ENCODE measurements at regions not wholly inside any gene's neighbourhood (a gene's known extent, or its start where the extent isn't known, plus 50 kb on each side); places are given as distances from the start of the nearest gene placed in this dataset.

- Mint-ChIP-seq H3K27ac (ENCODE audit: unreplicated experiment) (no peak overlapping the region), H3K27me3 (ENCODE audit: low read depth) (no peaks in the 10 kb centered on the region), H3K36me3 (ENCODE audit: low read depth) (peaks cover 5% of the 10 kb centered on the region), H3K9me3 (peaks cover 12% of the 10 kb centered on the region), H3K4me3 (no peak overlapping the region), H3K4me1 (no peaks in the 10 kb centered on the region)
- no peak for TF ChIP-seq CTCF (conservative IDR thresholded peaks at IDR 0.05)
- no peak for DNase-seq (ENCODE audit: low read depth, low spot score)
These were observed 963.4 kb upstream of the SEMA6D start for GRCh38 chr15:46753946-46754345.

GRCh38 chr15:46763091-46763490, 954.2 kb upstream of the SEMA6D start:
- H3K27me3 Mint-ChIP-seq (ENCODE audit: low read depth), result no peaks in the 10 kb centered on the region
- no peak for TF ChIP-seq CTCF (conservative IDR thresholded peaks at IDR 0.05)

GRCh38 chr15:46764851-46765250, 952.5 kb upstream of the SEMA6D start:
- no peak overlapping the region for H3K27ac Mint-ChIP-seq (ENCODE audit: unreplicated experiment)
- no peak for TF ChIP-seq CTCF (conservative IDR thresholded peaks at IDR 0.05)

More at GRCh38 chr15:46763091-46763490, 954.2 kb upstream of the SEMA6D start:
- Mint-ChIP-seq H3K27ac (ENCODE audit: unreplicated experiment) (no peak overlapping the region), H3K36me3 (ENCODE audit: low read depth) (no peaks in the 10 kb centered on the region), H3K4me1 (no peaks in the 10 kb centered on the region), H3K9me3 (peaks cover 8% of the 10 kb centered on the region), H3K4me3 (no peak overlapping the region)
- no peak for DNase-seq (ENCODE audit: low read depth, low spot score)

GRCh38 chr15:46766021-46766420, 951.3 kb upstream of the SEMA6D start:
- peaks cover 13% of the 10 kb centered on the region for H3K9me3 Mint-ChIP-seq
- H3K27me3 Mint-ChIP-seq (ENCODE audit: low read depth), result no peaks in the 10 kb centered on the region

More at GRCh38 chr15:46764851-46765250, 952.5 kb upstream of the SEMA6D start:
- Mint-ChIP-seq H3K4me3 (no peak overlapping the region), H3K36me3 (ENCODE audit: low read depth) (peaks cover 7% of the 10 kb centered on the region), H3K4me1 (no peaks in the 10 kb centered on the region), H3K27me3 (ENCODE audit: low read depth) (no peaks in the 10 kb centered on the region), H3K9me3 (peaks cover 13% of the 10 kb centered on the region)
- DNase-seq (ENCODE audit: low read depth, low spot score), result no peak

GRCh38 chr15:46768287-46768686, 949.0 kb upstream of the SEMA6D start:
- no peak for TF ChIP-seq CTCF (conservative IDR thresholded peaks at IDR 0.05)
- Mint-ChIP-seq H3K4me3 (no peak overlapping the region), H3K9me3 (peaks cover 13% of the 10 kb centered on the region), H3K4me1 (no peaks in the 10 kb centered on the region), H3K27ac (ENCODE audit: unreplicated experiment) (no peak overlapping the region), H3K27me3 (ENCODE audit: low read depth) (no peaks in the 10 kb centered on the region), H3K36me3 (ENCODE audit: low read depth) (peaks cover 7% of the 10 kb centered on the region)
- DNase-seq (ENCODE audit: low read depth, low spot score), result no peak

More at GRCh38 chr15:46766021-46766420, 951.3 kb upstream of the SEMA6D start:
- DNase-seq (ENCODE audit: low read depth, low spot score), result no peak
- Mint-ChIP-seq H3K36me3 (ENCODE audit: low read depth) (peaks cover 7% of the 10 kb centered on the region), H3K4me3 (no peak overlapping the region), H3K27ac (ENCODE audit: unreplicated experiment) (no peak overlapping the region), H3K4me1 (no peaks in the 10 kb centered on the region)
- TF ChIP-seq CTCF (conservative IDR thresholded peaks at IDR 0.05), result no peak

GRCh38 chr15:46773016-46773415, 944.3 kb upstream of the SEMA6D start:
- Mint-ChIP-seq H3K36me3 (ENCODE audit: low read depth) (peaks cover 7% of the 10 kb centered on the region), H3K4me3 (no peak overlapping the region), H3K4me1 (no peaks in the 10 kb centered on the region), H3K9me3 (peaks cover 7% of the 10 kb centered on the region), H3K27ac (ENCODE audit: unreplicated experiment) (no peak overlapping the region), H3K27me3 (ENCODE audit: low read depth) (no peaks in the 10 kb centered on the region)
- no peak for TF ChIP-seq CTCF (conservative IDR thresholded peaks at IDR 0.05)
- DNase-seq (ENCODE audit: low read depth, low spot score), result no peak
